Adrenal gland (tissue), 9 donors: ENCODE measurements at regions not wholly inside any gene's neighbourhood (a gene's known extent, or its start where the extent isn't known, plus 50 kb on each side); places are given as distances from the start of the nearest gene placed in this dataset.

Experiments
- DNase-seq, 7 donors: peaks; one replicate each; pipeline ENCODE4 v3.0.0-alpha.2; 2019 to 2020
- H3K27ac ChIP-seq, 5 donors: fragments of 200-600 bp; sonication (generic) in 4 of 5; 1 replicate in 3 of 5; 2 replicates in 2 of 5; pipeline versions ENCODE4 v1.5.1 to v1.8.0; 2016 to 2020; ENCODE audit warnings: mild to moderate bottlenecking in 1 of 5
- H3K27me3 ChIP-seq: fragments of 200-600 bp; 2 replicates; pipeline ENCODE4 v1.8.0; 2021
- H3K36me3 ChIP-seq, 2 donors: fragments of 200-600 bp; replicated peaks in 1 of 2; 1 replicate in 1 of 2; 2 replicates in 1 of 2; pipeline versions ENCODE4 v1.5.1 to v1.8.0; 2018 to 2022
- H3K4me1 ChIP-seq, 2 donors: fragments of 200-600 bp; replicated peaks in 1 of 2; 1 replicate in 1 of 2; 2 replicates in 1 of 2; pipeline versions ENCODE4 v1.5.1 to v1.8.0; 2018 to 2021
- H3K4me3 ChIP-seq, 4 donors: fragments of 200-600 bp; sonication (generic) in 3 of 4; one replicate each; pipeline ENCODE4 v1.5.1; 2016 to 2018
- H3K9me3 ChIP-seq, 3 donors: fragments of 200-600 bp; sonication (generic) in 1 of 3; replicated peaks in 1 of 3; 1 replicate in 2 of 3; 2 replicates in 1 of 3; pipeline versions ENCODE4 v1.5.1 to v1.8.0; 2016 to 2021
- CTCF ChIP-seq, 6 experiments: fragments of 450-650 bp in 4 of 6; fragments of 200-600 bp in 2 of 6; sonication (generic) in 1 of 6; IDR thresholded peaks; 1 replicate in 5 of 6; 2 replicates in 1 of 6; pipeline versions ENCODE4 v1.5.1 to v1.8.0; 2016 to 2021; ENCODE audit warnings: antibody characterized with exemption in 6 of 6, mild to moderate bottlenecking in 2 of 6, moderate library complexity in 1 of 6
- POLR2A ChIP-seq, 2 donors: fragments of 450-650 bp; IDR thresholded peaks; one replicate each; pipeline ENCODE4 v1.6.1; 2017; ENCODE audit warnings: antibody characterized with exemption in 2 of 2, mild to moderate bottlenecking in 2 of 2, moderate library complexity in 1 of 2
- WGBS, 4 donors: extraction: QIAGEN DNeasy Blood & Tissue Kit in 2 of 4; methylation state at CpG; one replicate each; pipeline versions ENCODE4 v1.1.5 to v1.1.7; 2013 to 2017; 5-methylcytosine and 5-hydroxymethylcytosine counted together
- intact Hi-C, 2 donors: fragments of 100-400 bp; cut with DNase I; formaldehyde crosslinking; loops; one replicate each; pipeline versions ENCODE4 v1.14.1 to v1.15.0; 2022 to 2023
- donor health status: healthy with polysubstance abuse.
- donor health status: Bipolar disorder and iron deficiency.
- donor health status: DM: yes; HTN: yes; CAD: no.
- donor health status: DM: no; HTN: no; CAD: no.
- donor health status: DM: no; HTN: no; CAD: no.

DNA sequence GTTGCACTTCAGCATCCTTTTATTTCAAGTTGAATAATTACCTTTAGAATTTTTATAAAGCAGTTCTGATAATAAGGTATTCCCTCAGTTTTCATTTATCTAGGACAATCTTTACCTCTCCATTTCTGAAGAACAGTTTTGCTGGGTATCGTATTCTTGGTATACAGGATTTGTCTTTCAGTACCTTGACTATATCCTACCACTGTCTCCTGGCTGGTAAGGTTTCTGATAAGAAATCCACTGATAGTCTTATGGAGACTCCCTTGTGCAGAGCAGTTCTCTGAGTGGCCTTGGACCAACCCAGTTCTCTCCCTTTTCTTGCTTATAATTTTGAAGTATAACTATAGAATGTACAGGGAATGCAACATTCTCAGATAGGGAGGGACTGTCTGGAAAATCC lies 51.3 kb upstream of the SAMD3 start:
- intact Hi-C loops: no loop called here

More for the DNA sequence above, 51.3 kb upstream of the SAMD3 start:
- WGBS, 4 donors: 91 to 100% (median 96%) methylated on average over 1 of the region's 1 CpG
- H3K36me3 ChIP-seq: no peaks in the 10 kb centered on the region
- no peak overlapping the region for H3K27ac ChIP-seq
- H3K9me3 ChIP-seq: peaks cover 0 to 19% (median 0%) of the 10 kb centered on the region in 3 donors
- no peak overlapping the region for H3K4me3 ChIP-seq
- no peaks in the 10 kb centered on the region for H3K4me1 ChIP-seq
- DNase-seq: no peak
- H3K27me3 ChIP-seq: no peaks in the 10 kb centered on the region
- TF ChIP-seq POLR2A (IDR thresholded peaks at IDR 0.05) (no peak), CTCF (IDR thresholded peaks at IDR 0.05) (no peak)
